Neutrophil (primary cell): ENCODE measurements at regions not wholly inside any gene's neighbourhood (a gene's known extent, or its start where the extent isn't known, plus 50 kb on each side); places are given as distances from the start of the nearest gene placed in this dataset.

Experiments
- H3K27ac ChIP-seq: fragments of 200-600 bp; sonication (generic); 2 replicates; pipeline ENCODE4 v1.5.1; 2016; ENCODE audit warnings: mild to moderate bottlenecking, moderate library complexity
- H3K27me3 ChIP-seq: fragments of 200-600 bp; sonication (generic); 2 replicates; pipeline ENCODE4 v1.6.0; 2016; ENCODE audit warnings: mild to moderate bottlenecking
- H3K36me3 ChIP-seq: fragments of 200-600 bp; sonication (generic); 2 replicates; pipeline ENCODE4 v1.5.1; 2017
- H3K4me1 ChIP-seq, 2 experiments: fragments of 200-600 bp in 1 of 2; sonication (generic) in 1 of 2; 1 replicate in 1 of 2; 2 replicates in 1 of 2; pipeline versions ENCODE4 v1.5.1 to v1.6.1; 2013 to 2016; ENCODE audit warnings: low read depth in 1 of 2, low read length in 1 of 2, mild to moderate bottlenecking in 1 of 2, moderate library complexity in 1 of 2; ENCODE audit not compliant: control insufficient read depth in 1 of 2, insufficient read depth in 1 of 2
- H3K4me3 ChIP-seq, 2 experiments: fragments of 200-600 bp in 1 of 2; sonication (generic) in 1 of 2; 1 replicate in 1 of 2; 2 replicates in 1 of 2; pipeline ENCODE4 v1.5.1; 2013 to 2016; ENCODE audit warnings: low read depth in 1 of 2, low read length in 1 of 2, mild to moderate bottlenecking in 1 of 2, moderate library complexity in 1 of 2
- H3K9me3 ChIP-seq: fragments of 200-600 bp; sonication (generic); 2 replicates; pipeline ENCODE4 v1.5.1; 2016
- CTCF ChIP-seq: fragments of 200-600 bp; sonication (generic); IDR thresholded peaks from 2 replicates; pipeline ENCODE4 v1.5.1; 2016; ENCODE audit warnings: antibody characterized with exemption

GRCh38 chr4:129403848-129404247 is 307.9 kb downstream of the C4orf33 start:
- H3K9me3 ChIP-seq, result peaks cover 11% of the 10 kb centered on the region
- no peaks in the 10 kb centered on the region for H3K4me1 ChIP-seq
- TF ChIP-seq CTCF, result no peak
- no peak overlapping the region for H3K27ac ChIP-seq
- no peak overlapping the region for H3K4me3 ChIP-seq
- H3K36me3 ChIP-seq, result no peaks in the 10 kb centered on the region
- H3K27me3 ChIP-seq, result no peaks in the 10 kb centered on the region

GRCh38 chr4:129410115-129410514 is 314.2 kb downstream of the C4orf33 start:
- no peak for TF ChIP-seq CTCF
- H3K27me3 ChIP-seq, result no peaks in the 10 kb centered on the region
- no peak overlapping the region for H3K27ac ChIP-seq
- H3K4me3 ChIP-seq, result no peak overlapping the region
- no peaks in the 10 kb centered on the region for H3K36me3 ChIP-seq
- H3K4me1 ChIP-seq, result no peaks in the 10 kb centered on the region
- H3K9me3 ChIP-seq, result no peaks in the 10 kb centered on the region

GRCh38 chr4:129415004-129415403 is 319.1 kb downstream of the C4orf33 start:
- Histone ChIP-seq H3K36me3 (no peaks in the 10 kb centered on the region), H3K9me3 (no peaks in the 10 kb centered on the region), H3K4me1 (no peaks in the 10 kb centered on the region), H3K27me3 (no peaks in the 10 kb centered on the region), H3K4me3 (no peak overlapping the region), H3K27ac (no peak overlapping the region)
- TF ChIP-seq CTCF, result no peak

- H3K9me3 ChIP-seq, result no peaks in the 10 kb centered on the region
- no peak for TF ChIP-seq CTCF
- H3K27ac ChIP-seq, result no peak overlapping the region
- no peaks in the 10 kb centered on the region for H3K27me3 ChIP-seq
- no peaks in the 10 kb centered on the region for H3K4me1 ChIP-seq
- no peaks in the 10 kb centered on the region for H3K36me3 ChIP-seq
- no peak overlapping the region for H3K4me3 ChIP-seq
Measured at GRCh38 chr4:129420637-129421036, 324.7 kb downstream of the C4orf33 start.

- H3K4me3 ChIP-seq, result no peak overlapping the region
Measured at GRCh38 chr4:129422277-129422676, 326.3 kb downstream of the C4orf33 start.

More at GRCh38 chr4:129422277-129422676, 326.3 kb downstream of the C4orf33 start:
- no peaks in the 10 kb centered on the region for H3K9me3 ChIP-seq
- no peaks in the 10 kb centered on the region for H3K27me3 ChIP-seq
- H3K36me3 ChIP-seq, result no peaks in the 10 kb centered on the region
- no peak overlapping the region for H3K27ac ChIP-seq
- no peaks in the 10 kb centered on the region for H3K4me1 ChIP-seq
- TF ChIP-seq CTCF, result no peak
